HCT116 (cell line): ENCODE measurements at regions not wholly inside any gene's neighbourhood (a gene's known extent, or its start where the extent isn't known, plus 50 kb on each side); places are given as distances from the start of the nearest gene placed in this dataset.

Experiments used
- ATAC-seq: fragments of 200-7000 bp; cut with Tn5 transposase; 2 replicates; pipeline ENCODE4 v1.9.1; 2020; ENCODE audit warnings: mild to moderate bottlenecking, moderate library complexity
- BruUV-seq: library from RNA; stranded (reverse); fragments of 400-500 nt; replicated peaks from 2 replicates; lab custom pipeline; 2021; lab: Mats Ljungman, UMichigan
- CTCF ChIA-PET: fragments of 300-600 bp; sonication (Branson Sonifier 250); formaldehyde crosslinking; loops from one replicate; lab custom pipeline; 2021; ENCODE audit warnings: antibody characterized with exemption; lab: Charles Lee
- POLR2A ChIA-PET: fragments of 300-600, 350-600 bp; sonication (Branson Sonifier 250); formaldehyde crosslinking; loops from one replicate; lab custom pipeline; 2021; ENCODE audit warnings: antibody characterized with exemption; lab: Charles Lee
- RAD21 ChIA-PET, 2 experiments: fragments of 300-600 bp; sonication (Branson Sonifier 250); formaldehyde crosslinking; loops; one replicate each; lab custom pipeline; 2023; ENCODE audit warnings: low total read pairs in 2 of 2; ENCODE audit not compliant: uncharacterized antibody in 2 of 2, unreplicated experiment in 2 of 2, low non-redundant PET in 1 of 2; lab: Charles Lee
- DNase-seq: peaks from one replicate; pipeline ENCODE4 v3.0.0-alpha.2; 2010; ENCODE audit warnings: low read depth, low spot score
- H2AFZ ChIP-seq: fragments of 200-600 bp; shearing (Covaris generic), sonication (generic); 2 replicates; pipeline ENCODE4 v1.6.1; 2017; ENCODE audit warnings: low read depth, mixed run types, mixed read lengths, antibody characterized with exemption, low read length; ENCODE audit not compliant: poor library complexity, severe bottlenecking
- H3K27ac ChIP-seq: 2 replicates; pipeline ENCODE4 v1.5.1; 2012; ENCODE audit warnings: low read depth, low read length
- H3K27me3 ChIP-seq: fragments of 200-600 bp; sonication (generic); 2 replicates; pipeline ENCODE4 v1.6.1; 2016; ENCODE audit warnings: mixed run types, low read length, mixed read lengths; ENCODE audit not compliant: insufficient read depth
- H3K36me3 ChIP-seq, 2 experiments: fragments of 200-500 bp in 1 of 2; fragments of 200-600 bp in 1 of 2; sonication (Bioruptor generic) in 1 of 2; sonication (generic) in 1 of 2; 2 replicates each; pipeline versions ENCODE4 v1.5.1 to v1.6.1; 2014 to 2016; ENCODE audit warnings: low read length in 2 of 2, inconsistent platforms in 1 of 2, mixed read lengths in 1 of 2, mixed run types in 1 of 2; ENCODE audit not compliant: insufficient read depth in 2 of 2, control insufficient read depth in 1 of 2
- H3K4me1 ChIP-seq, 2 experiments: fragments of 200-600 bp in 1 of 2; sonication (generic) in 1 of 2; 2 replicates each; pipeline versions ENCODE4 v1.5.1 to v1.6.1; 2012 to 2017; ENCODE audit warnings: low read length in 2 of 2, inconsistent platforms in 1 of 2, mild to moderate bottlenecking in 1 of 2, mixed read lengths in 1 of 2, mixed run types in 1 of 2, moderate library complexity in 1 of 2; ENCODE audit not compliant: insufficient read depth in 2 of 2, control insufficient read depth in 1 of 2
- H3K4me2 ChIP-seq: fragments of 200-600 bp; sonication (generic); 2 replicates; pipeline ENCODE4 v1.6.1; 2017; ENCODE audit warnings: mixed run types, low read length, mixed read lengths
- H3K4me3 ChIP-seq, 2 experiments: fragments of 200-600 bp in 1 of 2; sonication (generic) in 1 of 2; replicated peaks in 1 of 2; 2 replicates each; pipeline ENCODE4 v1.5.1; 2011 to 2016; ENCODE audit warnings: low read length in 2 of 2, control low read depth in 1 of 2, low read depth in 1 of 2, mild to moderate bottlenecking in 1 of 2, mixed read lengths in 1 of 2, mixed run types in 1 of 2
- H3K79me2 ChIP-seq: fragments of 200-600 bp; sonication (generic); 2 replicates; pipeline ENCODE4 v1.6.1; 2017; ENCODE audit warnings: mild to moderate bottlenecking, mixed run types, low read length, moderate library complexity, mixed read lengths; ENCODE audit not compliant: insufficient read depth
- H3K9ac ChIP-seq: fragments of 200-600 bp; sonication (generic); 2 replicates; pipeline ENCODE4 v1.6.1; 2016; ENCODE audit warnings: low read length, mixed read lengths
- H3K9me2 ChIP-seq: fragments of 200-600 bp; sonication (generic), shearing (Covaris generic); 2 replicates; pipeline ENCODE4 v1.6.1; 2017; ENCODE audit warnings: mixed run types, mild to moderate bottlenecking, moderate library complexity; ENCODE audit not compliant: insufficient read depth
- H3K9me3 ChIP-seq, 2 experiments: fragments of 200-500 bp in 1 of 2; fragments of 200-600 bp in 1 of 2; sonication (Bioruptor generic) in 1 of 2; sonication (generic) in 1 of 2; 2 replicates each; pipeline ENCODE4 v1.6.1; 2014 to 2017; ENCODE audit warnings: low read length in 2 of 2, mixed read lengths in 2 of 2, inconsistent platforms in 1 of 2, low read depth in 1 of 2, mild to moderate bottlenecking in 1 of 2, mixed run types in 1 of 2, moderate library complexity in 1 of 2; ENCODE audit not compliant: control insufficient read depth in 1 of 2, insufficient read depth in 1 of 2
- H4K20me1 ChIP-seq: fragments of 200-600 bp; sonication (generic), shearing (Covaris generic); 2 replicates; pipeline ENCODE4 v1.6.1; 2017; ENCODE audit warnings: mixed run types, mild to moderate bottlenecking, moderate library complexity; ENCODE audit not compliant: insufficient read depth
- ATF3 ChIP-seq: IDR thresholded peaks from 2 replicates; pipeline ENCODE4 v1.6.1; 2012
- CBX3 ChIP-seq: IDR thresholded peaks from 2 replicates; pipeline ENCODE4 v1.6.1; 2012; ENCODE audit warnings: low read depth
- CEBPB ChIP-seq: IDR thresholded peaks from 2 replicates; pipeline ENCODE4 v1.6.1; 2012; ENCODE audit warnings: low read depth
- EGR1 ChIP-seq: IDR thresholded peaks from 2 replicates; pipeline ENCODE4 v1.6.1; 2012; ENCODE audit warnings: low read depth
- ELF1 ChIP-seq: IDR thresholded peaks from 2 replicates; pipeline ENCODE4 v1.6.1; 2012; ENCODE audit warnings: low read depth, borderline replicate concordance
- EZH2 ChIP-seq: fragments of 200-600 bp; sonication (generic); IDR thresholded peaks from 2 replicates; pipeline ENCODE4 v1.6.1; 2017; ENCODE audit warnings: antibody characterized with exemption, mixed run types
- EZH2phosphoT487 ChIP-seq: fragments of 200-600 bp; IDR thresholded peaks from 2 replicates; pipeline ENCODE4 v1.6.1; 2018; ENCODE audit warnings: antibody characterized with exemption, borderline replicate concordance
- FOSL1 ChIP-seq: IDR thresholded peaks from 2 replicates; pipeline ENCODE4 v1.6.1; 2012; ENCODE audit warnings: low read depth
- MAX ChIP-seq: IDR thresholded peaks from 2 replicates; pipeline ENCODE4 v1.6.1; 2012
- POLR2A ChIP-seq: IDR thresholded peaks from 2 replicates; pipeline ENCODE4 v1.7.0; 2011; ENCODE audit warnings: borderline replicate concordance; ENCODE audit not compliant: insufficient read depth, insufficient read length; ENCODE audit errors: extremely low read depth
- POLR2AphosphoS5 ChIP-seq: IDR thresholded peaks from 2 replicates; pipeline ENCODE4 v1.6.1; 2011; ENCODE audit warnings: mild to moderate bottlenecking, low read depth, low read length, moderate library complexity
- RAD21 ChIP-seq: IDR thresholded peaks from 2 replicates; pipeline ENCODE4 v1.6.1; 2012; ENCODE audit warnings: low read depth, mild to moderate bottlenecking
- REST ChIP-seq: IDR thresholded peaks from 2 replicates; pipeline ENCODE4 v1.6.1; 2012; ENCODE audit warnings: low read depth
- SRF ChIP-seq: IDR thresholded peaks from 2 replicates; pipeline ENCODE4 v1.6.1; 2012; ENCODE audit warnings: low read depth
- YY1 ChIP-seq: IDR thresholded peaks from 2 replicates; pipeline ENCODE4 v1.6.1; 2011; ENCODE audit warnings: low read length, low read depth, moderate library complexity, mild to moderate bottlenecking; ENCODE audit not compliant: insufficient replicate concordance; ENCODE audit errors: extremely low read depth
- ZBTB33 ChIP-seq: IDR thresholded peaks from 2 replicates; pipeline ENCODE4 v1.6.1; 2011; ENCODE audit warnings: mild to moderate bottlenecking, low read length, moderate library complexity; ENCODE audit not compliant: insufficient replicate concordance; ENCODE audit errors: extremely low read depth
- intact Hi-C: fragments of 100-400 bp; cut with micrococcal nuclease; formaldehyde crosslinking; loops from 2 replicates; pipeline ENCODE4 v1.10.0; 2022

GRCh38 chr6:144551339-144551738 lies 266.2 kb downstream of the UTRN start:
- Histone ChIP-seq H3K27me3 (no peaks in the 10 kb centered on the region), H3K9me3 (no peaks in the 10 kb centered on the region)

GRCh38 chr6:144555066-144555465 lies 269.9 kb downstream of the UTRN start:
- H2AFZ ChIP-seq, result no peak overlapping the region
- TF ChIP-seq CEBPB (no peak), EZH2phosphoT487 (no peak), EGR1 (no peak), ELF1 (no peak), SRF (no peak), POLR2A (no peak), MAX (no peak), ZBTB33 (no peak), RAD21 (no peak), POLR2AphosphoS5 (no peak), ATF3 (no peak), CBX3 (no peak), REST (no peak), EZH2 (no peak)
- H3K36me3 ChIP-seq, result no peaks in the 10 kb centered on the region
- ChIA-PET POLR2A (no interaction called here), RAD21 (no interaction called here), CTCF (no interaction called here)
- no peak overlapping the region for H3K4me2 ChIP-seq
- H3K4me1 ChIP-seq, result peaks cover 0 to 4% of the 10 kb centered on the region in 2 experiments; a peak in 1 of 4 replicates
- intact Hi-C loops, result no loop called here
- H4K20me1 ChIP-seq, result no peaks in the 10 kb centered on the region
- no peaks in the 10 kb centered on the region for H3K9me3 ChIP-seq
- ATAC-seq (no peak), DNase-seq (no peak)
- no peak overlapping the region for H3K4me3 ChIP-seq
- H3K27me3 ChIP-seq, result no peaks in the 10 kb centered on the region
- no peaks in the 10 kb centered on the region for H3K9me2 ChIP-seq
- no peaks in the 10 kb centered on the region for H3K79me2 ChIP-seq
- H3K9ac ChIP-seq, result no peak overlapping the region
- H3K27ac ChIP-seq, result no peak overlapping the region
- no TSS peak for BruUV-seq

More at GRCh38 chr6:144551339-144551738, 266.2 kb downstream of the UTRN start:
- Histone ChIP-seq H4K20me1 (no peaks in the 10 kb centered on the region), H3K4me2 (no peak overlapping the region), H3K4me3 (no peak overlapping the region), H3K9me2 (no peaks in the 10 kb centered on the region), H3K9ac (no peak overlapping the region), H3K4me1 (peaks cover 0 to 5% of the 10 kb centered on the region in 2 experiments; a peak in 1 of 4 replicates), H3K36me3 (no peaks in the 10 kb centered on the region), H3K79me2 (no peaks in the 10 kb centered on the region), H2AFZ (no peak overlapping the region), H3K27ac (no peak overlapping the region)
- intact Hi-C loops, result no loop called here
- DNase-seq, result no peak
- no peak for ATAC-seq
- TF ChIP-seq FOSL1 (no peak), POLR2A (no peak), CEBPB (no peak), YY1 (no peak), EZH2phosphoT487 (no peak)
- ChIA-PET CTCF (no interaction called here), POLR2A (no interaction called here), RAD21 (no interaction called here)
- no TSS peak for BruUV-seq
